ENCODE measurements at regions not wholly inside any gene's neighbourhood (a gene's known extent, or its start where the extent isn't known, plus 50 kb on each side); places are given as distances from the start of the nearest gene placed in this dataset.

GRCh38 chr10:78768876-78769275 lies 299.9 kb upstream of the ZMIZ1 start:
- no peak for DNase-seq

DNA sequence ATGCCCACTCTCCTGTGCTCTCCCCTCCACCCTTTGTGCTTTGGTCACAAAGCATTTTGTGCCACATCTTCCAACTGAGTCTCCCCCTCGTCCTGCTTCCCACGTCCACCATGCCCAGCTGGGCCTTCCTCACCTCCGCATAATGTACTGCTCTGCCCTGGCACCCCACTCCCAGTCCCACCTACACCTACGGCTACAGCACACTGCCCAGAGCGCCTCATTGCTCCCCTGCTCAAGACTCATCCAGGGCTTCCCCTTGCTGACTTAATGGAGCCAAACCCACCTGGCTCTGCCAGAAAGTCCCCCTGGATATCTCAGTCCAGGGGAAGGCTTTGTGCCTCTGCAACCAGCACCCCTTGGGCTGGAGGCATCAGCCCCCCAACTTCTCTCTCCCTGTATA lies 299.2 kb upstream of the ZMIZ1 start:
- DNase-seq, result no peak

- no peak for DNase-seq
Observed at GRCh38 chr10:78770167-78771090, 298.3 kb upstream of the ZMIZ1 start.

DNA sequence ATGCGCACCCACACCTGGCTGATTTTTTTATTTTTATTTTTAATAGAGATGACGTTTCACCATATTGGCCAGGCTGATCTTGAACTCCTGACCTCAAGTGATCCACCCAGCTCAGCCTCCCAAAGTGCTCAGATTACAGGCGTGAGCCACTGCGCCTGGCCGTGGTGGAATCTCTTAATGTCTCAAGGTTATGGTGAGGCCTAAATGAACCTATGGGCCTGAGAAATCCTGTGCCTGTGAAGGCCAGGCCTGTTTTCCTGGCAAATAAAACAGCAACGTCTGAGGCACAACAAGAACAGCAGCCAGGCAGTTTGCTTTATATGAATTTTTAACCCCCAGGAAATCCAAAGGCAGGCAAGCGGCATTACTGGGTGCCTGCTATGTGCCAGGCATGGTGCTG lies 297.5 kb upstream of the ZMIZ1 start:
- DNase-seq, result no peak

DNA sequence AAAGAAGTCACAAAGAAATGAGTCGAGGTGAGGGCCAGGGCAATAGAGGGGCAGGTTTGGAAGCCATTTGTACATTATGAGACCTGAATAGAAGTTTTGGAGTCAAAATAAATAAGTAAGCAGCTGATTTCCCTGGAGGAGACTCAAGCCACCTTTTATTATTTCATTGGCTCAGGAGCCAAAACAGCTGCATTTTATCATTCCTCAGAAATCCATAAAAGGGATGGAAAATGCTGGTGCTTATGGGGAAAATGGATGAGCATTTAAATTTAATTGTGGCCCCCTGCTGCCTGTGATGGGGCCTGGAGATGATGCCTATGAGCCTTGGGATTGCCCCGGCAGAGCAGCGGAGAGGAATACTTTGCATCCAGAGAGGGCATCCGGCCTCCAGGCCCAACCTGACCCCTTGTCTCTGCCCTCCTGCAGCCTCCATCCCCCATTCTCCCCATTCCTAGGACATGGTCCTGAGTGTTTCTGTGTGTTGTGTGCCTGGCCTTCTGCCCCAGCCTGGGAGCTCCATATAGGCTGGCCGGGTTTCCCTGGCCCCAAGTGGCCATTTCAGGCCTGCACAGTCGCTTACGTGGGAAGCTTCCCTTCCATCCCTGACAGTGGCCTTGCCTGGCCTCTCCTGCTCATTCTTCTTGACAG lies 296.8 kb upstream of the ZMIZ1 start:
- no peak for DNase-seq

DNA sequence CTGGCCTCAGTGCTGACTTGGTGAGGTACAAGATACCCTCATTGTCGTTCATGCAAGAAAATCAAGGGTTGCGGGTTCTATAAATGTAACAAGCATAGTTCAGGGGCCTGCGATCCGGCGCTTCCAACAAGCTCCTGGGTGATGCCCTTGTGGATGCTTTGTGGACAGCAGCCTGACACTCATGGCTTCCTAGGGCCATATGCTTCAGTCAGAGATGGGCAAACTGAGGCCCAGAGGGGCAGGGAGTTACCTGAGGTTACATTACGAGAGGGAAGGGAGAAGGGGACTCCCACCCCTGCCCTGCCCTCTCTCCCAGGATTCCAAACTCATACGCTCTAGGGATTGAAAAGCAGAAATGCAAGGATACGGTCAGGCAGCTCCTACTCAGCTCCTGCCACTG lies 296.3 kb upstream of the ZMIZ1 start:
- no peak for DNase-seq

GRCh38 chr10:78772986-78773530 lies 295.7 kb upstream of the ZMIZ1 start:
- no peak for DNase-seq

DNA sequence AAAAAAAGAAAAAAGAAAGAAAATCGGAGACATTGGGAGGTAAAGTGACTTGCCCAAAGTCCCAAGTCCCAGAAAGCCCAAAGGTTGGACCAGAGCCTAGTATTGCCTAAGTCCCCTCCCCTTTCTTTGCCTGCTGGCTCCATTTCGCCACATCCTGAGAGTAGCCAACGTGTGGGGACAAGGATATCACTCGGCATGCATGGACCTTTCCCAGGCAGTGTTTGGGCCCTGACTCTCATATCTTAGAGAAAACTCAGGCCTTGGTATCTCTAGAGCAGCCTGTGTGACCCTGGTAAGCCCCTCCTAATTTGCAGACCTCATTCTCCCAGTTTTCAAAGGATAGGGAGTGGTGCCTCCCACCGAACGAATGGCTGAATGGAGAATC lies 294.2 kb upstream of the ZMIZ1 start:
- no peak for DNase-seq

DNA sequence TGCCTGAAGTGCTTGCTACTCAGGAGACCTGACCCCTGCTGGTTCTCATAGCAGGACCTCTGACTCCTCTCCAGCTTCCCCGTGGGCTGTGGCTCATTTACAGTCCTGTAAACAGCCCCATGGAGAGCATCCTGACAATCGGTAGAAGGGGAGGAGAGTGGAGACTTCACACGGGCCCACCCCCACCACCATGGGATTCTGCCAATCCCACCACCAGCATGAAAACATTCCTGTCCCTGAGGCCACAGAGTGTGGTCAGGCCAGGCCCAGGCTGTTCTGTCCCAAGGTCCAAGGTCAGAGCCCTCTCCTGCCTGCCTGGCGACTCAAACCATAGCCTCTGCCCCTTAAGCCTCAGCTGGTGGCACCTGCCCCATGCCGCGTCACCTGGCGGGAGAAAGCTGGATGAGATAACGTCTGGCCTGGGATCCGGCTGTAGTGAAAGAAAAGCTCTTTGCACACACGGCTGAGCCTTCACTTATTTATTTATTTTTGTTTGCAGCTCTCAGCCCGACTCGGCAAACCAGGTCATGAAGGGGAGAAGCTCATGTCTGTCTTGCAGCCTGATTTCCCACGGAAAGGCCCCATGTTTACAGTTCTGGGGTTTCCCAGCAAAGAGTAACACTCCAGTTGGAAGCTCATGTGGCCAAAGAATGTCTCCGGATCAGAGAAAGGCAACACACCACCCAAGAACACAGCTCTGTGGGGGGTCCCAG lies 293.6 kb upstream of the ZMIZ1 start:
- DNase-seq, result no peak

GRCh38 chr10:78775891-78776290 lies 292.9 kb upstream of the ZMIZ1 start:
- no peak for DNase-seq

GRCh38 chr10:78776756-78777155 lies 292.0 kb upstream of the ZMIZ1 start:
- DNase-seq, result no peak

DNA sequence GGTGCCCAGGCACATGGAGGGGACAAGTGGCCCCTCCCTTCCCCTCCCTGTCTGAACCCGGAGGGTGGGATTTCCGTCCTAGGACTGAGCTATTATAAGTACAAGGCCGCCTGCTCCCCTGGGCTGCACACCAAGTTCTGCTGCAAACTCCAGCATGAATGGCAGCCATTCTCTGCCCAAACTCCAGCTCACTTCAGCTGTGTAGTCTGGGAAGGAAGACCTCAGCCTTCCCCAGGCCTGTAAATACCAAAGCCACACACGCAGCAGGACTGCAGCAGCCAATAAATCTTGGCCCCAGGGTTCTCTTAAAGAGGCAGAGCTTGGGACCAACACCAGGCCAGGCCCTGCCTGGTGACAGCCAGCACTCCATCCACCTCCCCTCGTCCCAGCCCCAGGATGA lies 291.3 kb upstream of the ZMIZ1 start:
- no peak for DNase-seq

DNA sequence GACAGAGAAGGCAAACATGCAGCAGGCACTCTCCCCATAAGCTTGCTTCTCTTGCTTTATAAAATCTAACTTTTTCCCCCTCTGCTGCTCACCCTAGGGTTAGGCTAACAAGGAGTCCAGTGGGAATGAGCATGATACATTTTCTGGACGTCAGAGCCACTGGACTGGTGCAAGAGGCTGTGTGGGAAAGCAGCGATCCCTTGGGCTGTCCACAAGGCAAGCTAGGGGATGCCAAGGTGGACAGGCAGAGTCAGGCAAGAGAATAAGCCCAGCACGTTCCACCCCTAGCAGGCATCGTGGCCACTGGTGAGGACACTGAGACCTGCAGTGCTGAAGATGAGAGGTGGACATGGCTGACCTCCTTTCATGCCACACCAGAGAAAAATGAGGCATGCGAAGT lies 290.9 kb upstream of the ZMIZ1 start:
- no peak for DNase-seq

DNA sequence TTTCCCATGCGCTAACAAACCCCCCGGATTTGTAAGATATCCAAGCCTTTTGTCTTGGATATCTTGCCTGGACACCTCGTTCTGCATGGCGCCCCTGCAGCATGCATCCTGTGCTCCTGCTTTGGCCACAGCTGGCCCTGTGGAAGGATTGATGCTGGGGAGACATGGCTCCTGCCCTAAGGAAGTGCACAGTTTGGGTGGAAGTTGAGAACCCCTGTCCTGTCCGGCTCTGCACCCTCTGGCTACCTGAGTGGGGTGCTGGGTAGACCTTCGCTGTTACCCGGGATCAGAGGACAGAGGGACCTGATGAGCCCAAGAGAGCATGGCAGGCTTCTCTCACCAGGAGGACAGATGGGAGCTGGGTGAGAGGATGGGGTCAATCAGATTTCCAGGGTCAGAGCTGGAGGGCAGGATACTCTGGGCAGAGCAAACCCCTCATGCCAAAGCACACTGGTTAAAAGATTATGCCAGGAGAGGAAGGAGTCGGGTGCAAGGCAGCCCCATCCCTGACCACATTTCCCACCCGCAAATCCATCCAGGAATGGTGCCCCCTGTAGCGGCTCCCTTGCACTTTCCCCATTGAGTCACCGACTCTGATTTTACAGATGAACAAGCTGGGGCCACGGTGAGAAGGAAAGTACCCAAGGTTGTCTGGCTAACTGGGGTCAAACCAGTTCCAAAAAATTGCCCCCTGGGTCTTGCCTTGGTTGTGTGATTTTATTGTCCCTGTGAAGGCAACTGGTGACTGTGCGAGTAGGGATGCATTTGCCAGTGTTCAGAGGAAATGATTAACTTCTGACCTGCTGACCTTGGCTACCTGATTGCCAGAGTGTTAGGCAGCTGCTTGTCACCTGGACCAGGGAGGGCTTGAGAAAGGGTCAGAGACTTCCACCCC lies 290.1 kb upstream of the ZMIZ1 start:
- no peak for DNase-seq

- DNase-seq, result no peak
Observed at GRCh38 chr10:78779339-78779955, 289.3 kb upstream of the ZMIZ1 start.

DNA sequence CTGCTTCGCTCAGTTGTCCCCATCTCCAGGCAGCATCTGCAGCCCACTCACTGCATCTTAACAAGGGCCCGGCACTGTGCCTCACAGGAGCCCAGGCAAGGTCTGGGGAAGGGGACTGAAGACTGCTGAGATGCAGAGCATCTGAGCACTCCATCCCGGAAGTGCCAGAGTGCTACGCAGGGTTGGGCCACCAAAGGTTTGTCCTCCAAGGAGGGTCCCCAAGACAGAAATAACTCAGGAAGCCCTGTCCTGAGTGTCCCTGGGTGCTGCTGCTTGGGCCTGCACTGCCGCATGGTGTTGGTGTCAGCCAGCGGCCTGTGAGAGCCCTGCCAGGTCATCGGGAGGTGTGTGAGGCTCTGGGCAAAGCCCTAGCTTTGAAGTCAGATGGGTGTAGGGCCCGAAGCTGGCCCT lies 288.2 kb upstream of the ZMIZ1 start:
- no peak for DNase-seq

DNA sequence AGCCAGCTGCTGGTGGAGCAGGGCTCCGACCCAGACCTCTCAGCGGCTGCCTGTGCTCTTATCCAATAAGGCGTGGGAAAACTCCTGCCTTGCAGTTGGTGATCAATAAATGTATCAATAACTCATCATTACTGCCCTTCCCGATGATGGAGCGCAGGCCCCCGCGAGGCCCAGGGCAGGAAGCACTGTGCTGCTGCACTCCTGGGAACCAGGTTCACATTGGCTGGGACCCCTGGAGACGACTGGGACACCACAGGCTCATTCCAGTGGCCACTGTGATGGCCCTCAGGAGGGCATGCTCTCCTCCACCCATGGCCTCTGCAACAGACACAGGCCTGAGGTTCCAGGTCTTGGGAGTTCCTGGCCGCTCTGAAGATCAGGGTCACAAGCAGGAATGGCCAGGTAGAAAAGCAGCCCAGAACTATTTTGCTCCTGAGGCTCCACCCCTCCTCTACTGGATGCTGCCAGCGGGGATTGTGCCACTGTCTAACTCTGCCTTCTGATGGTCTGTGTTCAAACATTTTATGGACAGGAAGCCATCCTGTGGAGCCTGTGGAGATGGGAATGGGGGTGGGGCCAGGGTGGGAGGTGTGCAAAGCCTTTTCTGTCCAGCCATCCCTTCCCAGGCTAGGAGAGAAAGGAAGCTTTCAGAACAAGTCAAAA lies 287.4 kb upstream of the ZMIZ1 start:
- no peak for DNase-seq

- no peak for DNase-seq
Observed at GRCh38 chr10:78781991-78782390, 286.8 kb upstream of the ZMIZ1 start.

GRCh38 chr10:78782441-78782840 lies 286.3 kb upstream of the ZMIZ1 start:
- no peak for DNase-seq

DNA sequence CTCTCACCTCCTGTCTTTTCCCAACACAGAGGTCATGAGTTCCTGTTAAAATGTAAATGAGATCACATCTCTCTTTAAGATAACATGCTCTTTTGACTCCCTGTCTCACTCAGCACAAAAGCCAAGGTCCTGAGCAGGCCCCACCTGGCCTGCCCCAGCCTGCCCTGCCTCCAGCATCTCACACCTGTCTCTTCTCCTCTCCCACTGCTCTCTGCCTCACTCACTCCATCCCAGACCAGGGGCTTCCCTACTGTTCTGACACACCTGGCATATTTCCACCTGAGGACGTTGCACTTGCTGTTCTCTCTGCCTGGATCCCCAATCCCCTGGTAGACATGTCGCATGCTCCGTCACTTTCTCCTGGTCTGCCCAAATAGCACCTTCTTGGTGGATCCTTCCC lies 285.0 kb upstream of the ZMIZ1 start:
- no peak for DNase-seq

- DNase-seq, result no peak
Observed at GRCh38 chr10:78784546-78784945, 284.2 kb upstream of the ZMIZ1 start.

Data from NCI-H187 (cell line).